GM23338 (cell line): ENCODE measurements at regions not wholly inside any gene's neighbourhood (a gene's known extent, or its start where the extent isn't known, plus 50 kb on each side); places are given as distances from the start of the nearest gene placed in this dataset.

Source experiments
- ATAC-seq: fragments of 200-7000 bp; cut with Tn5 transposase; 3 replicates; pipeline ENCODE4 v1.9.1; 2020
- DNase-seq: peaks from one replicate; pipeline ENCODE4 v3.0.0-alpha.2; 2015; ENCODE audit warnings: low spot score
- H2AFZ ChIP-seq: fragments of 200-600 bp; sonication (generic); 2 replicates; pipeline ENCODE4 v1.8.0; 2016; ENCODE audit warnings: antibody characterized with exemption, mild to moderate bottlenecking, moderate library complexity
- H3F3A ChIP-seq: fragments of 200-600 bp; sonication (generic); replicated peaks from 2 replicates; pipeline ENCODE4 v1.8.0; 2017; ENCODE audit warnings: antibody characterized with exemption, mixed run types, low read depth
- H3K27ac ChIP-seq: fragments of 200-600 bp; sonication (generic); 2 replicates; pipeline ENCODE4 v1.6.1; 2016; ENCODE audit warnings: low read depth
- H3K27me3 ChIP-seq: fragments of 200-600 bp; sonication (generic); 2 replicates; pipeline ENCODE4 v1.8.0; 2016; ENCODE audit warnings: mild to moderate bottlenecking, mixed run types, moderate library complexity; ENCODE audit not compliant: insufficient read depth
- H3K36me3 ChIP-seq: fragments of 200-600 bp; sonication (generic); 2 replicates; pipeline ENCODE4 v1.8.0; 2016; ENCODE audit warnings: mild to moderate bottlenecking; ENCODE audit not compliant: insufficient read depth
- H3K4me1 ChIP-seq: fragments of 200-600 bp; sonication (generic); 2 replicates; pipeline ENCODE4 v1.8.0; 2016; ENCODE audit warnings: mild to moderate bottlenecking, moderate library complexity; ENCODE audit not compliant: insufficient read depth
- H3K4me2 ChIP-seq: fragments of 200-600 bp; sonication (generic); 2 replicates; pipeline ENCODE4 v1.7.1; 2017; ENCODE audit warnings: mixed run types
- H3K4me3 ChIP-seq: fragments of 200-600 bp; sonication (generic); 2 replicates; pipeline ENCODE4 v1.6.1; 2016; ENCODE audit warnings: mixed run types
- H3K79me2 ChIP-seq: fragments of 200-600 bp; sonication (generic); replicated peaks from 2 replicates; pipeline ENCODE4 v1.8.0; 2017; ENCODE audit warnings: mild to moderate bottlenecking; ENCODE audit not compliant: insufficient read depth
- H3K9me2 ChIP-seq: fragments of 200-600 bp; sonication (generic); 2 replicates; pipeline ENCODE4 v1.8.0; 2017; ENCODE audit not compliant: insufficient read depth
- H4K20me1 ChIP-seq: fragments of 200-600 bp; sonication (generic); replicated peaks from 2 replicates; pipeline ENCODE4 v1.8.0; 2017; ENCODE audit warnings: mild to moderate bottlenecking; ENCODE audit not compliant: insufficient read depth
- H3K27ac Mint-ChIP-seq: 2 replicates; pipeline ENCODE4 v1.8.0; 2020; ENCODE audit warnings: inconsistent platforms, mild to moderate bottlenecking, moderate library complexity, mixed read lengths
- H3K27me3 Mint-ChIP-seq: 3 replicates; pipeline ENCODE4 v1.8.0; 2022; ENCODE audit warnings: low read depth, mild to moderate bottlenecking, moderate library complexity, mixed read lengths, inconsistent platforms; ENCODE audit not compliant: insufficient read depth, poor library complexity
- H3K36me3 Mint-ChIP-seq: 3 replicates; pipeline ENCODE4 v1.8.0; 2021; ENCODE audit warnings: low read depth, mild to moderate bottlenecking, inconsistent platforms, moderate library complexity, mixed read lengths
- H3K4me1 Mint-ChIP-seq: 3 replicates; pipeline ENCODE4 v1.8.0; 2020; ENCODE audit warnings: mild to moderate bottlenecking, inconsistent platforms, mixed read lengths
- H3K4me3 Mint-ChIP-seq: 3 replicates; pipeline ENCODE4 v1.8.0; 2021; ENCODE audit warnings: moderate library complexity, mild to moderate bottlenecking, inconsistent platforms, mixed read lengths
- H3K9me3 Mint-ChIP-seq: 3 replicates; pipeline ENCODE4 v1.8.0; 2020; ENCODE audit warnings: moderate library complexity, mild to moderate bottlenecking, inconsistent platforms, mixed read lengths
- CREB1 ChIP-seq: fragments of 250-450 bp; sonication (Bioruptor Pico); IDR thresholded peaks from 2 replicates; pipeline ENCODE4 v1.5.0; 2020; ENCODE audit warnings: low read depth, mild to moderate bottlenecking, moderate library complexity
- EZH2 ChIP-seq: fragments of 200-600 bp; sonication (generic); IDR thresholded peaks from one replicate; pipeline ENCODE4 v1.8.0; 2017; ENCODE audit warnings: antibody characterized with exemption, mild to moderate bottlenecking, low read depth; ENCODE audit not compliant: unreplicated experiment
- EZH2phosphoT487 ChIP-seq: fragments of 200-600 bp; sonication (generic); IDR thresholded peaks from one replicate; pipeline ENCODE4 v1.8.1; 2018; ENCODE audit warnings: antibody characterized with exemption; ENCODE audit not compliant: unreplicated experiment
- JUNB ChIP-seq: IDR thresholded peaks from one replicate; pipeline ENCODE4 v1.6.1; 2016; ENCODE audit warnings: antibody characterized with exemption; ENCODE audit not compliant: unreplicated experiment
- NANOG ChIP-seq: IDR thresholded peaks from 2 replicates; pipeline ENCODE4 v1.6.1; 2016; ENCODE audit warnings: antibody characterized with exemption, borderline replicate concordance
- POLR2AphosphoS5 ChIP-seq: IDR thresholded peaks from 2 replicates; pipeline ENCODE4 v1.6.1; 2016; ENCODE audit warnings: antibody characterized with exemption, low read depth
- STAT1 ChIP-seq: IDR thresholded peaks from one replicate; pipeline ENCODE4 v1.6.1; 2016; ENCODE audit warnings: antibody characterized with exemption; ENCODE audit not compliant: unreplicated experiment
- ZNF114 ChIP-seq: fragments of 250-450 bp; sonication (Bioruptor Pico); IDR thresholded peaks from 2 replicates; pipeline ENCODE4 v1.5.0; 2020; ENCODE audit warnings: mild to moderate bottlenecking, moderate library complexity
- ZNF331 ChIP-seq: fragments of 250-450 bp; sonication (Bioruptor Pico); IDR thresholded peaks from 2 replicates; pipeline ENCODE4 v1.5.0; 2020; ENCODE audit warnings: low read depth, mild to moderate bottlenecking, moderate library complexity
- TF ChIP-seq, protein P1 (sequence below): IDR thresholded peaks from 2 replicates; pipeline ENCODE4 v1.6.1; 2016; ENCODE audit warnings: antibody characterized with exemption
- TF ChIP-seq, protein P2 (sequence below), 2 experiments: fragments of 200-600 bp in 1 of 2; sonication (generic) in 1 of 2; conservative IDR thresholded peaks; 2 replicates each; pipeline versions ENCODE4 v1.5.1 to v1.6.1; 2016 to 2017; ENCODE audit warnings: antibody characterized with exemption in 2 of 2, low read depth in 2 of 2, mild to moderate bottlenecking in 2 of 2, moderate library complexity in 1 of 2
- TF ChIP-seq, protein P3 (sequence below): fragments of 250-450 bp; sonication (Bioruptor Pico); IDR thresholded peaks from 2 replicates; pipeline ENCODE4 v1.5.0; 2020; ENCODE audit warnings: mild to moderate bottlenecking, moderate library complexity
- TF ChIP-seq, protein P4 (sequence below): IDR thresholded peaks from one replicate; pipeline ENCODE4 v1.6.1; 2018; ENCODE audit warnings: antibody characterized with exemption; ENCODE audit not compliant: unreplicated experiment

DNA sequence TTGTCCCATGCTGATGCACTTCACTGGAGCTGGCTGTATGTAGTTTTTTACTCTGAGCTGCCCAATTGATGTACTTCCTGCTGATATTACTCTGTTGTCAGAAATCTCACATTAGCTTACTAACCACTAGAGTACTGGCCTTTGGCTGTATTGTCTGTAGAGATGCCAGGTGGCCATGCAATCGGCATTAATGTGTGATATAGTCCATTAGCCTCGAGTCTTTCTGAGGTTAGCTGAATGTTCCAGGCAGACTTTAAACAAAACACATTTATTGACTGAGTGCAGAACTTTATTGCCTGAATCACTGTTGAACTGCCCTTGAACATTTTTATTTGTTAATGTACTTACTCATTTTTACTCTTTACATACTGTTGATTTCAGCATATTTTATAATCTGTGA lies 335.2 kb downstream of the PCDH10 start:
- no peak for DNase-seq
- H3K27me3 ChIP-seq: no peaks in the 10 kb centered on the region
- no peak for ATAC-seq

More for the DNA sequence above, 335.2 kb downstream of the PCDH10 start:
- TF ChIP-seq CREB1 (CRISPR knock-in tag) (no peak), NANOG (no peak), STAT1 (no peak), EZH2 (no peak), ZNF331 (CRISPR knock-in tag) (no peak), JUNB (no peak), ZNF114 (CRISPR knock-in tag) (no peak), EZH2phosphoT487 (no peak), POLR2AphosphoS5 (no peak)
- TF ChIP-seq, protein P1, sequence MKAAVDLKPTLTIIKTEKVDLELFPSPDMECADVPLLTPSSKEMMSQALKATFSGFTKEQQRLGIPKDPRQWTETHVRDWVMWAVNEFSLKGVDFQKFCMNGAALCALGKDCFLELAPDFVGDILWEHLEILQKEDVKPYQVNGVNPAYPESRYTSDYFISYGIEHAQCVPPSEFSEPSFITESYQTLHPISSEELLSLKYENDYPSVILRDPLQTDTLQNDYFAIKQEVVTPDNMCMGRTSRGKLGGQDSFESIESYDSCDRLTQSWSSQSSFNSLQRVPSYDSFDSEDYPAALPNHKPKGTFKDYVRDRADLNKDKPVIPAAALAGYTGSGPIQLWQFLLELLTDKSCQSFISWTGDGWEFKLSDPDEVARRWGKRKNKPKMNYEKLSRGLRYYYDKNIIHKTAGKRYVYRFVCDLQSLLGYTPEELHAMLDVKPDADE: no peak
- TF ChIP-seq, protein P2, sequence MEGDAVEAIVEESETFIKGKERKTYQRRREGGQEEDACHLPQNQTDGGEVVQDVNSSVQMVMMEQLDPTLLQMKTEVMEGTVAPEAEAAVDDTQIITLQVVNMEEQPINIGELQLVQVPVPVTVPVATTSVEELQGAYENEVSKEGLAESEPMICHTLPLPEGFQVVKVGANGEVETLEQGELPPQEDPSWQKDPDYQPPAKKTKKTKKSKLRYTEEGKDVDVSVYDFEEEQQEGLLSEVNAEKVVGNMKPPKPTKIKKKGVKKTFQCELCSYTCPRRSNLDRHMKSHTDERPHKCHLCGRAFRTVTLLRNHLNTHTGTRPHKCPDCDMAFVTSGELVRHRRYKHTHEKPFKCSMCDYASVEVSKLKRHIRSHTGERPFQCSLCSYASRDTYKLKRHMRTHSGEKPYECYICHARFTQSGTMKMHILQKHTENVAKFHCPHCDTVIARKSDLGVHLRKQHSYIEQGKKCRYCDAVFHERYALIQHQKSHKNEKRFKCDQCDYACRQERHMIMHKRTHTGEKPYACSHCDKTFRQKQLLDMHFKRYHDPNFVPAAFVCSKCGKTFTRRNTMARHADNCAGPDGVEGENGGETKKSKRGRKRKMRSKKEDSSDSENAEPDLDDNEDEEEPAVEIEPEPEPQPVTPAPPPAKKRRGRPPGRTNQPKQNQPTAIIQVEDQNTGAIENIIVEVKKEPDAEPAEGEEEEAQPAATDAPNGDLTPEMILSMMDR (conservative IDR thresholded peaks at IDR 0.05; ENCODE audit: low read depth in 2 of 2): no peak
- TF ChIP-seq, protein P3, sequence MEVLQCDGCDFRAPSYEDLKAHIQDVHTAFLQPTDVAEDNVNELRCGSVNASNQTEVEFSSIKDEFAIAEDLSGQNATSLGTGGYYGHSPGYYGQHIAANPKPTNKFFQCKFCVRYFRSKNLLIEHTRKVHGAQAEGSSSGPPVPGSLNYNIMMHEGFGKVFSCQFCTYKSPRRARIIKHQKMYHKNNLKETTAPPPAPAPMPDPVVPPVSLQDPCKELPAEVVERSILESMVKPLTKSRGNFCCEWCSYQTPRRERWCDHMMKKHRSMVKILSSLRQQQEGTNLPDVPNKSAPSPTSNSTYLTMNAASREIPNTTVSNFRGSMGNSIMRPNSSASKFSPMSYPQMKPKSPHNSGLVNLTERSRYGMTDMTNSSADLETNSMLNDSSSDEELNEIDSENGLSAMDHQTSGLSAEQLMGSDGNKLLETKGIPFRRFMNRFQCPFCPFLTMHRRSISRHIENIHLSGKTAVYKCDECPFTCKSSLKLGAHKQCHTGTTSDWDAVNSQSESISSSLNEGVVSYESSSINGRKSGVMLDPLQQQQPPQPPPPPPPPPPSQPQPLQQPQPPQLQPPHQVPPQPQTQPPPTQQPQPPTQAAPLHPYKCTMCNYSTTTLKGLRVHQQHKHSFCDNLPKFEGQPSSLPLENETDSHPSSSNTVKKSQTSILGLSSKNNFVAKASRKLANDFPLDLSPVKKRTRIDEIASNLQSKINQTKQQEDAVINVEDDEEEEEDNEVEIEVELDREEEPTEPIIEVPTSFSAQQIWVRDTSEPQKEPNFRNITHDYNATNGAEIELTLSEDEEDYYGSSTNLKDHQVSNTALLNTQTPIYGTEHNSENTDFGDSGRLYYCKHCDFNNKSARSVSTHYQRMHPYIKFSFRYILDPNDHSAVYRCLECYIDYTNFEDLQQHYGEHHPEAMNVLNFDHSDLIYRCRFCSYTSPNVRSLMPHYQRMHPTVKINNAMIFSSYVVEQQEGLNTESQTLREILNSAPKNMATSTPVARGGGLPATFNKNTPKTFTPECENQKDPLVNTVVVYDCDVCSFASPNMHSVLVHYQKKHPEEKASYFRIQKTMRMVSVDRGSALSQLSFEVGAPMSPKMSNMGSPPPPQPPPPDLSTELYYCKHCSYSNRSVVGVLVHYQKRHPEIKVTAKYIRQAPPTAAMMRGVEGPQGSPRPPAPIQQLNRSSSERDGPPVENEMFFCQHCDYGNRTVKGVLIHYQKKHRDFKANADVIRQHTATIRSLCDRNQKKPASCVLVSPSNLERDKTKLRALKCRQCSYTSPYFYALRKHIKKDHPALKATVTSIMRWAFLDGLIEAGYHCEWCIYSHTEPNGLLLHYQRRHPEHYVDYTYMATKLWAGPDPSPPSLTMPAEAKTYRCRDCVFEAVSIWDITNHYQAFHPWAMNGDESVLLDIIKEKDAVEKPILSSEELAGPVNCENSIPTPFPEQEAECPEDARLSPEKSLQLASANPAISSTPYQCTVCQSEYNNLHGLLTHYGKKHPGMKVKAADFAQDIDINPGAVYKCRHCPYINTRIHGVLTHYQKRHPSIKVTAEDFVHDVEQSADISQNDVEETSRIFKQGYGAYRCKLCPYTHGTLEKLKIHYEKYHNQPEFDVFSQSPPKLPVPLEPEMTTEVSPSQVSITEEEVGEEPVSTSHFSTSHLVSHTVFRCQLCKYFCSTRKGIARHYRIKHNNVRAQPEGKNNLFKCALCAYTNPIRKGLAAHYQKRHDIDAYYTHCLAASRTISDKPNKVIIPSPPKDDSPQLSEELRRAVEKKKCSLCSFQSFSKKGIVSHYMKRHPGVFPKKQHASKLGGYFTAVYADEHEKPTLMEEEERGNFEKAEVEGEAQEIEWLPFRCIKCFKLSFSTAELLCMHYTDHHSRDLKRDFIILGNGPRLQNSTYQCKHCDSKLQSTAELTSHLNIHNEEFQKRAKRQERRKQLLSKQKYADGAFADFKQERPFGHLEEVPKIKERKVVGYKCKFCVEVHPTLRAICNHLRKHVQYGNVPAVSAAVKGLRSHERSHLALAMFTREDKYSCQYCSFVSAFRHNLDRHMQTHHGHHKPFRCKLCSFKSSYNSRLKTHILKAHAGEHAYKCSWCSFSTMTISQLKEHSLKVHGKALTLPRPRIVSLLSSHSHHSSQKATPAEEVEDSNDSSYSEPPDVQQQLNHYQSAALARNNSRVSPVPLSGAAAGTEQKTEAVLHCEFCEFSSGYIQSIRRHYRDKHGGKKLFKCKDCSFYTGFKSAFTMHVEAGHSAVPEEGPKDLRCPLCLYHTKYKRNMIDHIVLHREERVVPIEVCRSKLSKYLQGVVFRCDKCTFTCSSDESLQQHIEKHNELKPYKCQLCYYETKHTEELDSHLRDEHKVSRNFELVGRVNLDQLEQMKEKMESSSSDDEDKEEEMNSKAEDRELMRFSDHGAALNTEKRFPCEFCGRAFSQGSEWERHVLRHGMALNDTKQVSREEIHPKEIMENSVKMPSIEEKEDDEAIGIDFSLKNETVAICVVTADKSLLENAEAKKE: no peak
- TF ChIP-seq, protein P4, sequence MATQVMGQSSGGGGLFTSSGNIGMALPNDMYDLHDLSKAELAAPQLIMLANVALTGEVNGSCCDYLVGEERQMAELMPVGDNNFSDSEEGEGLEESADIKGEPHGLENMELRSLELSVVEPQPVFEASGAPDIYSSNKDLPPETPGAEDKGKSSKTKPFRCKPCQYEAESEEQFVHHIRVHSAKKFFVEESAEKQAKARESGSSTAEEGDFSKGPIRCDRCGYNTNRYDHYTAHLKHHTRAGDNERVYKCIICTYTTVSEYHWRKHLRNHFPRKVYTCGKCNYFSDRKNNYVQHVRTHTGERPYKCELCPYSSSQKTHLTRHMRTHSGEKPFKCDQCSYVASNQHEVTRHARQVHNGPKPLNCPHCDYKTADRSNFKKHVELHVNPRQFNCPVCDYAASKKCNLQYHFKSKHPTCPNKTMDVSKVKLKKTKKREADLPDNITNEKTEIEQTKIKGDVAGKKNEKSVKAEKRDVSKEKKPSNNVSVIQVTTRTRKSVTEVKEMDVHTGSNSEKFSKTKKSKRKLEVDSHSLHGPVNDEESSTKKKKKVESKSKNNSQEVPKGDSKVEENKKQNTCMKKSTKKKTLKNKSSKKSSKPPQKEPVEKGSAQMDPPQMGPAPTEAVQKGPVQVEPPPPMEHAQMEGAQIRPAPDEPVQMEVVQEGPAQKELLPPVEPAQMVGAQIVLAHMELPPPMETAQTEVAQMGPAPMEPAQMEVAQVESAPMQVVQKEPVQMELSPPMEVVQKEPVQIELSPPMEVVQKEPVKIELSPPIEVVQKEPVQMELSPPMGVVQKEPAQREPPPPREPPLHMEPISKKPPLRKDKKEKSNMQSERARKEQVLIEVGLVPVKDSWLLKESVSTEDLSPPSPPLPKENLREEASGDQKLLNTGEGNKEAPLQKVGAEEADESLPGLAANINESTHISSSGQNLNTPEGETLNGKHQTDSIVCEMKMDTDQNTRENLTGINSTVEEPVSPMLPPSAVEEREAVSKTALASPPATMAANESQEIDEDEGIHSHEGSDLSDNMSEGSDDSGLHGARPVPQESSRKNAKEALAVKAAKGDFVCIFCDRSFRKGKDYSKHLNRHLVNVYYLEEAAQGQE: no peak
- Mint-ChIP-seq H3K27ac (no peak overlapping the region), H3K4me3 (no peak overlapping the region), H3K36me3 (peaks cover 8% of the 10 kb centered on the region), H3K27me3 (no peaks in the 10 kb centered on the region), H3K9me3 (no peaks in the 10 kb centered on the region; the same call in 2 of the 3 replicates), H3K4me1 (no peaks in the 10 kb centered on the region)
- H3K9me2 ChIP-seq: no peaks in the 10 kb centered on the region
- no peaks in the 10 kb centered on the region for H3K79me2 ChIP-seq
- H3K4me3 ChIP-seq: no peak overlapping the region
- H3K36me3 ChIP-seq: no peaks in the 10 kb centered on the region
- H2AFZ ChIP-seq: no peak overlapping the region
- H3K4me2 ChIP-seq: no peak overlapping the region
- H3K27ac ChIP-seq: no peak overlapping the region
- no peaks in the 10 kb centered on the region for H3K4me1 ChIP-seq
- no peaks in the 10 kb centered on the region for H3F3A ChIP-seq
- no peaks in the 10 kb centered on the region for H4K20me1 ChIP-seq
